GM19043 (cell line): ENCODE measurements at regions not wholly inside any gene's neighbourhood (a gene's known extent, or its start where the extent isn't known, plus 50 kb on each side); places are given as distances from the start of the nearest gene placed in this dataset.

Source experiments
- ATAC-seq: cut with Tn5 transposase; IDR thresholded peaks from one replicate; pipeline ENCODE4 v1.9.1; 2021; ENCODE audit warnings: low read depth; ENCODE audit not compliant: unreplicated experiment

- ATAC-seq: no peak
Observed at GRCh38 chr6:117165911-117166499, 99.4 kb upstream of the VGLL2 start.

- no peak for ATAC-seq
Observed at GRCh38 chr6:117167520-117168271, 97.7 kb upstream of the VGLL2 start.

DNA sequence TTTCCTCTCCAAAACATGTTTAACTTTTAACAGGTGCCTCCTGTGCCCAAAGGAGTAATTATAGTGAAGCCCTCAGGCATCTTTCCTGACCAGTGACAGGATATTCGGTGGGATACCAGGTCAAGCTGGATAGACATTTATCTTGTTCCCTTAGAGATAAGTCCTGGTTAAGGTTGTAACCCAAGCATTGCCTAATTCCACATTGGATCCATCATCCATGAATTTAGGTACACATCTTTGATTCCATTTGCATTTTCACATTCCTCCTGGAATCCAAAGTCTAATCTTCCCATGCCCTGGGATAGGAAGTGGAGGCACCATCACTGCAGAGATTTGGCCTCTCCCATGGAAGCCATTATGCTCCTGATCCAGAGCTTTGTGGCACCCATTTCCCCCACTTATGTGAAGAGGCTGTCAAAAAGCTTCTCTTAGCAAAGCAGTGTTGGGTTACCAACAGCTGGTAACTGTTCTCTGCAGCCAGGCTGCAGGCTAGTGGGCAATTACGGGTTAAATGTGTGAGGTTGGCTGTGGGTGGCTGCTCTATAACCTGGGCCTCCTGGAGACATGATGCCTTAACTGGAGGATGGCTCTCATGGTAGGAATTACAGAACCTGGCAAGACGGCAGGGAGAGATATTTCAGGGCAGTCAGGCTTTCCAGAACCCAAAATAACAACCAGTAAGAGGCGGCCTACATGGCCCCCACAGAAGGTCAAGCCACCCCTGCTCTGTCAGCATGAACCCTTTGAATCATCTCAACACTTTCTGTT, 96.9 kb upstream of the VGLL2 start:
- no peak for ATAC-seq

GRCh38 chr6:117169064-117169665, 96.2 kb upstream of the VGLL2 start:
- ATAC-seq: no peak

GRCh38 chr6:117169781-117170281, 95.5 kb upstream of the VGLL2 start:
- no peak for ATAC-seq

GRCh38 chr6:117174835-117175360, 90.5 kb upstream of the VGLL2 start:
- no peak for ATAC-seq

- no peak for ATAC-seq
Observed at GRCh38 chr6:117188627-117189201, 76.6 kb upstream of the VGLL2 start.

GRCh38 chr6:117191009-117191408, 74.3 kb upstream of the VGLL2 start:
- no peak for ATAC-seq

DNA sequence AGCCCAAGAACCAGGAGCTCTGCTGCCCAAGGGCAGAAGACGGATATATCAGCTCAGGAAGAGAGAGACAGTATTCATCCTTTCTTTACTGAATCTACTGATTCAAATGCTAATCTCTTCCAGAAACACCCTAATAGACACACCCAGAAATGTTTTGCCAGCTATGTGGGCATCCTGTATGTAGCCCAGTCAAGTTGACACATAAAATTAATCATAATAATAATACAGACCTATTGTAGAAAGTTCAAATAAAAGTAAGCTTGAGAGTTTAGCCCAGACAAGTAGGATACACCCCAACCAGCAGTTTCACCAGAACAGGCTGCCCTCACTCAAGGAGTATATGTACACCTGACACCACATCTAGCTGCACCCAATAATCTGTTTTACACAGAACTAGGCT, 73.9 kb upstream of the VGLL2 start:
- no peak for ATAC-seq

GRCh38 chr6:117194271-117194670, 71.1 kb upstream of the VGLL2 start:
- no peak for ATAC-seq

GRCh38 chr6:117194978-117195377, 70.4 kb upstream of the VGLL2 start:
- no peak for ATAC-seq

GRCh38 chr6:117195728-117196127, 69.6 kb upstream of the VGLL2 start:
- ATAC-seq: no peak

- no peak for ATAC-seq
Observed at GRCh38 chr6:117200067-117200466, 65.3 kb upstream of the VGLL2 start.

- ATAC-seq: no peak
Observed at GRCh38 chr6:117204903-117205302, 60.5 kb upstream of the VGLL2 start.

GRCh38 chr6:117205876-117206275, 59.5 kb upstream of the VGLL2 start:
- no peak for ATAC-seq

DNA sequence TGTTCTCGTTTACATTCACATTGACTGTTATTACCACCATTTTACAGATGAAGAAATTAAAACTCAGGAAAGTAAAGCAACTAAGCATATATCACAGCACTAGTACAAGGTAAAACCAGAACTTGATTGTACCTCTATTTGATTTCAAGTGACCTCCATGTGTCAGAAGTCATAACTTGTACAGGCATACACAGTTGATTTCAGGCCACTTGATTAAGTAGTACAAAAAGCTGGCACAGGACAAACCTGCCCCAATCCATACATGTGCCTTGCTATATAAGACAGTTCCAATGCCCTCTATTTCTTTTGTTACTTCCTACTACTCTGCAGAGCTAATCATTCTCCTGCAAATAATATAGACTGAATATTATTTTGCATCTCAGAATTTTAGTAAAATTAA, 58.8 kb upstream of the VGLL2 start:
- no peak for ATAC-seq

- no peak for ATAC-seq
Observed at GRCh38 chr6:117206944-117207687, 58.2 kb upstream of the VGLL2 start.

DNA sequence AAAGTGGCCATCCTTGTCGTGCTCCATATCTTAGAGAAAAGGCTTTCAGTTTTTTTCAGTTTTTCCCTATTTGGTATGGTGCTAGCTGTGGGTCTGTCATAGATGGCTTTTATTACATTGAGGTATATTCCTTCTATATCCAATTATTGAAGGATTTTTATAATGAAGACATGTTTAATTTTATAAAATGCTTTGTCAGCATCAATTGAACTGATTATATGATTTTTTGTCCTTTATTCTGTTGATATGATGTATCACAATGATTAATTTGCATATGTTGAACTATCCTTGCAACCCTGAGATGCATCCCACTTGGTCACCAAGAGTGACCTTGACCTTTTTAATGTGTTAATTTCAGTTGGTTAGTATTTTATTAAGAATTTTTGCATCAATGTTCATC, 55.1 kb upstream of the VGLL2 start:
- ATAC-seq: no peak

DNA sequence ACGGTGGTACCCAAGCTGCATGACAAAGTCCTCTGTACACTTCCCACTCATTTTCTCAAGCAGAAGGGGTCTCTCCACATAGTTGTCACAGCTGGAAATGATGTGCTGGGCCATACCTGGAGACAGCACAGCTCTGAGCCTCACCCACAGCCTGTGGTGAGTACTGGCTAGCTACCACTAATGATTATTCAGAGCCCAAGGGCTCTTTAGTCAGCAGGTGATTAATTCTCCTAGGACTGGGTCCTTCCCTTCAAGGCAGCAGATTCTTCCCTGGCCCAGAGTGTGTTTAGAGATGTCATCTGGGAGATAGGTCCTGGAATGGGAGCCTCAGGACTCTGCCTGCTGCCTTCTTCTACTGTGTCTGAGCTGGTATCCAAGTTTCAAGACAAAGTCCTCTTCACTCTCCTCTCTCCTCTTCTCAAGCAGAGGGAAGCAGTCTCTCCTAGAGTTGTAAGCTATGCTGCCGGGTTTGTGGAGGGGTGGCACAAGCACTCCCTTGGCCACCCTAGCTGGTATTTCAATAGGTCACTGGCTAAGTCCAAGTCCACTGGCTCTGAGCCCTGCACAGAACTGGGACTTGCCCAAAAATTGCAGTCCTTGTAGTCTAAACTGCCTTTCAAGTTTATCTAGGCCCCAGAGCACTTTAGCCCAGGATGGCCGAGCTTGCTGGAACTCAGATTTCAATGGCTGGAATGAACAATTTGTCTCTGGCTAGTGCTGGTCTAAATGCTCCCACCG, 49.8 kb upstream of the VGLL2 start:
- ATAC-seq: no peak
